ENCODE measurements at regions not wholly inside any gene's neighbourhood (a gene's known extent, or its start where the extent isn't known, plus 50 kb on each side); places are given as distances from the start of the nearest gene placed in this dataset.
"Not testable (repeated sequence)": the region's sequence is repeated elsewhere in the genome, so short reads cannot be mapped to it uniquely, and the experiment has no call there.

- H3K27ac ChIP-seq, result no peak overlapping the region
- WGBS, 2 donors, result 87 to 88% methylated on average over 5 of the region's 5 CpGs
- intact Hi-C loops (cut with DNase I), result no loop called here
- no peaks in the 10 kb centered on the region for H3K4me1 ChIP-seq
- H3K27me3 ChIP-seq, result peaks cover 0 to 5% (median 0%) of the 10 kb centered on the region in 7 donors
- DNase-seq (no peak), ATAC-seq (no peak)
- no peaks in the 10 kb centered on the region for H3K36me3 ChIP-seq
- H3K4me3 ChIP-seq, result no peak overlapping the region
- TF ChIP-seq CTCF (IDR thresholded peaks at IDR 0.05), result no peak
- H3K9me3 ChIP-seq, result peaks cover 0 to 23% (median 0%) of the 10 kb centered on the region in 11 donors
These were observed 351.1 kb downstream of the ACTR3B start for GRCh38 chr7:153110606-153111005.

GRCh38 chr7:153122255-153122654 lies 362.7 kb downstream of the ACTR3B start:
- H3K9me3 ChIP-seq, result peaks cover 0 to 17% (median 0%) of the 10 kb centered on the region in 11 donors
- WGBS, 2 donors, result 65 to 71% methylated on average over 8 of the region's 8 CpGs
- H3K4me3 ChIP-seq; H3K4me1 ChIP-seq; H3K27ac ChIP-seq; intact Hi-C loops (cut with DNase I); DNase-seq; H3K36me3 ChIP-seq; H3K27me3 ChIP-seq; ATAC-seq: not testable (repeated sequence)

- WGBS, 2 donors, result 8 to 16% methylated on average over 2 of the region's 2 CpGs
- H3K9me3 ChIP-seq, result peaks cover 0 to 25% (median 0%) of the 10 kb centered on the region in 11 donors
- no peak for TF ChIP-seq CTCF (IDR thresholded peaks at IDR 0.05)
- H3K4me1 ChIP-seq, result no peaks in the 10 kb centered on the region
- ATAC-seq, result no peak
- DNase-seq, result no peak
- H3K27ac ChIP-seq, result no peak overlapping the region
- no peaks in the 10 kb centered on the region for H3K36me3 ChIP-seq
- intact Hi-C loops (cut with DNase I), result no loop called here
- no peak overlapping the region for H3K4me3 ChIP-seq
- peaks cover 0 to 3% (median 0%) of the 10 kb centered on the region in 7 donors for H3K27me3 ChIP-seq
These were observed 370.5 kb downstream of the ACTR3B start for GRCh38 chr7:153130052-153130451.

GRCh38 chr7:153151766-153152165 lies 392.2 kb downstream of the ACTR3B start:
- ATAC-seq (no peak), DNase-seq (no peak)
- no peak for TF ChIP-seq CTCF (IDR thresholded peaks at IDR 0.05)
- Histone ChIP-seq H3K27ac (no peak overlapping the region), H3K9me3 (peaks cover 0 to 29% (median 6%) of the 10 kb centered on the region in 11 donors), H3K4me1 (no peaks in the 10 kb centered on the region), H3K4me3 (no peak overlapping the region), H3K27me3 (peaks cover 0 to 5% (median 0%) of the 10 kb centered on the region in 7 donors), H3K36me3 (no peaks in the 10 kb centered on the region)
- intact Hi-C loops (cut with DNase I), result no loop called here
- 69 to 75% methylated on average over 8 of the region's 8 CpGs for WGBS, 2 donors

- no peak overlapping the region for H3K27ac ChIP-seq
- no peak for TF ChIP-seq CTCF (IDR thresholded peaks at IDR 0.05)
- no peak for ATAC-seq
- H3K4me3 ChIP-seq, result no peak overlapping the region
- WGBS, 2 donors, result 62 to 70% methylated on average over 8 of the region's 8 CpGs
- H3K9me3 ChIP-seq, result peaks cover 0 to 19% (median under 1%) of the 10 kb centered on the region in 11 donors
- no peaks in the 10 kb centered on the region for H3K36me3 ChIP-seq
- no peaks in the 10 kb centered on the region for H3K4me1 ChIP-seq
- intact Hi-C loops (cut with DNase I), result no loop called here
- DNase-seq, result no peak
- H3K27me3 ChIP-seq, result peaks cover 0 to 5% (median 0%) of the 10 kb centered on the region in 7 donors
These were observed 393.4 kb downstream of the ACTR3B start for GRCh38 chr7:153152801-153153422.

All from heart right ventricle (tissue), 16 donors.